ENCODE measurements at regions not wholly inside any gene's neighbourhood (a gene's known extent, or its start where the extent isn't known, plus 50 kb on each side); places are given as distances from the start of the nearest gene placed in this dataset.

DNA sequence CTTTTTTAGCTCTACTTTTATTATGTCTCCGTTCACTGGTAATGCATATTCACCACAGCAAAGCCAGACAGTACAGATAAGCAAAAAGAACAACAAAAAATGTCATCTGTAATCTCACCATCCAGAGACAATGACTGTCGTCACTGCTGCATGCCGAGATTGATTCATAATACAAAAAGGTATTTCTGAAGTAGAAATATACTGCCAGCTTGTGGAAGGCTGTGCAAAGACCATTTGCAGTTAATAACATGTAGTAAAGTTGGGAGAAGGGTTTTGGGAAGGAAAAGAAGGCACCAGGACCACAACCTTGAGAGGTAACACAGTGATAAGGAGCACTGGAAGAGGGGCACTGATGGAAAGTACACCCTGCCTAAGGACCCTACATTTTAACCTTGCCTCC lies 223.0 kb upstream of the ZIC3 start:
- TF ChIP-seq, protein P1, sequence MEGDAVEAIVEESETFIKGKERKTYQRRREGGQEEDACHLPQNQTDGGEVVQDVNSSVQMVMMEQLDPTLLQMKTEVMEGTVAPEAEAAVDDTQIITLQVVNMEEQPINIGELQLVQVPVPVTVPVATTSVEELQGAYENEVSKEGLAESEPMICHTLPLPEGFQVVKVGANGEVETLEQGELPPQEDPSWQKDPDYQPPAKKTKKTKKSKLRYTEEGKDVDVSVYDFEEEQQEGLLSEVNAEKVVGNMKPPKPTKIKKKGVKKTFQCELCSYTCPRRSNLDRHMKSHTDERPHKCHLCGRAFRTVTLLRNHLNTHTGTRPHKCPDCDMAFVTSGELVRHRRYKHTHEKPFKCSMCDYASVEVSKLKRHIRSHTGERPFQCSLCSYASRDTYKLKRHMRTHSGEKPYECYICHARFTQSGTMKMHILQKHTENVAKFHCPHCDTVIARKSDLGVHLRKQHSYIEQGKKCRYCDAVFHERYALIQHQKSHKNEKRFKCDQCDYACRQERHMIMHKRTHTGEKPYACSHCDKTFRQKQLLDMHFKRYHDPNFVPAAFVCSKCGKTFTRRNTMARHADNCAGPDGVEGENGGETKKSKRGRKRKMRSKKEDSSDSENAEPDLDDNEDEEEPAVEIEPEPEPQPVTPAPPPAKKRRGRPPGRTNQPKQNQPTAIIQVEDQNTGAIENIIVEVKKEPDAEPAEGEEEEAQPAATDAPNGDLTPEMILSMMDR (IDR thresholded peaks at IDR 0.05): no peak
- no peak for TF ChIP-seq POLR2A (IDR thresholded peaks at IDR 0.05)

All from adrenal gland (tissue), 5 donors.